HG03045 (cell line): ENCODE measurements at regions not wholly inside any gene's neighbourhood (a gene's known extent, or its start where the extent isn't known, plus 50 kb on each side); places are given as distances from the start of the nearest gene placed in this dataset.
A peak's percentile ranks its signal among the peaks of the same experiment; 100 is the strongest.

ENCODE experiments used
- ATAC-seq: cut with Tn5 transposase; IDR thresholded peaks from one replicate; pipeline ENCODE4 v1.9.1; 2021; ENCODE audit warnings: mild to moderate bottlenecking, moderate library complexity; ENCODE audit not compliant: unreplicated experiment

DNA sequence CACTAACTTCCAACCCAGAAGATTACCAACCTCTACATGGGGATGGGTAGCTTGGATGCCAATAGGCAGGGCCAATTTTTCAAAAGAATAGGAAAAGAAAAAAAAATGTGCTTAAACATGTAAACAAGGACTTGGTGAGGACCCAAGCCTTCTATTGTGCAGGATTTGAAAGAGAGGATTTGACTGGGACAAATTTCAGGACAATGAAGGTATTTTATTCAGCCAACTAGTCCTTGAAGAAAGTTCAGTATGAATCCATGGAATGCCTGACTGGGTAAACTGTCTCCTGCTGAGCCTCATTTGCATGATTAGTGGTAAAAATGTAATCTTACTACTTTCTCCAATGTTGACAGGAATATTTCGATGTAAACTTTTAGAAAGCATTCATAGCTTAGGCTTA, 192.5 kb upstream of the RORB start:
- no peak for ATAC-seq

DNA sequence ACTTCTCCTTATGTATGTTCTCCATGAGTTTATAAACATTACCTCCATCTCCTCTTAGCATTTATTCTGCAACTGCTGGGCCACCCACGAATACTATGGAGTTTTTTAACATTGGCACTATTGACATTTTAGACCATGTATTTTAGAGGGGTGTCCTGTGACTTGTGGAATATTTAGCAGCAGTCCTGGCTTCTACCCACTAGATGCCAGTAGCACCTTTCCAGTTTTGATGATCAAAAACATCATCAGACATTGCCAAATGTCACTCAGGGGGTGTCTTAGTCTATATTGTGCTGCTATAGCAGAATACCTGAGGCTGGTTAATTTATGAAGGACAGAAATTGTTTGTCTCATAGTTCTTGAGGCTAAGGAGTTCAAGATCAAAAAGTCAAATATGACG, 187.5 kb upstream of the RORB start:
- ATAC-seq: no peak

DNA sequence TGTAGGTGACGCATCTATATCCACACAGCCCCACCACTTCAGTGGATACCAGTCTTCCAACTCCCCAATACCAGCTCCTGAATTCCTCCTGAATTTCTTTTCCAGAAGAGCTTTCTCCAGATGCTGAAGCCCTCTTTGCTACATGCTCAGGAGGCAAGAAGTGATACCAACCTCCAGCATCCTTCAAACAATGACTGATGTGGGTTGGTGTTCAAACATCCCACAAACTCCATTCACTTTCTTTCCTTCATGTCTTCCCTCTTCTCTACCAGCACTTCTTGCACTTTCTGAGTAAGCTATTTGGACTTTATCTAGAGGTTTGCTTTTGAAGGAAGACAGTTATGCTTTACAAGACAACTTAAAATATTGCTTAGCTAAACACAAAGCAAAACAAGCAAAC, 179.9 kb upstream of the RORB start:
- ATAC-seq: no peak

DNA sequence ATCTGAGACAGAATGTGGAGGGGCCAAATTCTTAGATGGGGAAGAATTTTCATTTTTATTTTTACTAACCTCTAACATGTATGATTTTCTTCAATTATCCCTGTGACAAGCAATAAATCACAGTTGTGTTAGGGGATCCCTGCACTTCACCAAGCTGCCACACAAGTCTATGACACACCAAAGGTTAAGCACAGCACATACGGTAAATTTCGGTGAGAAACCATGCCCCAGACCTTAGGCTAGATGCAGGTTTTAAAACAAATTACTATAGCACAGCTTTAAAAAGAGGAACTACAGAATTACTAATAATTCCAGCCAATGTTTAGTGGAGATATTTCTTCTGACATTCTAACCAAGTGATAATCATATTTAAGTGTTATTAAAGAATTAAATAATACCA, 175.7 kb upstream of the RORB start:
- ATAC-seq: no peak

DNA sequence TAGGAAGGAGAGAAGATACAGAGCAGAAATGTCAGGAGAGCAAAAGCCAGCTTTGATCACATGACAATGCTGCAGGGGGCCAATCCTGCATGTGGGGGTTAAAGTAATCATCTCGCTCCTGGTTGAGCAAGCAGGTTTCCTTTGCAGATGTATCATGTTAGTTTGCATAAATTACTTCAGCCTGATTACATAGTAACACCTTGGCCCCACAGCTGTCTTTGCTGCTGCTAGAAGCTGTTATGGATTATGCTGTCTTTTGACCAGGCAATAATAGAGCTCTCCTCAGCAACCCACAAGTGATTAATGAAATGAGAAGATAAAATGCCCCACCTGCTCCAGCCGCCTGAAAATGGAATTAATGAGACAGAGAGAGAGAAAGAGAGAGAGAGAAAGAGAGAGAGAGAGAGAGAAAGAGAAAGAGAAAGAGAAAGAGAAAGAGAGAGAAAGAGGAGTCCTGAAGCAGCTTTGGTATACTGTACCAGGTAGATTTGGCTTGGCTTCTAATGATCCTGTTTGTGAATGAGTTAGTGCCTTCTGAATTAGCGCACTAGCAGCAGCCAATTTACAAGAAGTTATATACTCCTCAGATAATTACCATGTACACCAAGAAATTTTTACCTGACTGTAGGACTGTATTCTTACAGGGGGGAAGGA, 174.3 kb upstream of the RORB start:
- ATAC-seq: no peak

DNA sequence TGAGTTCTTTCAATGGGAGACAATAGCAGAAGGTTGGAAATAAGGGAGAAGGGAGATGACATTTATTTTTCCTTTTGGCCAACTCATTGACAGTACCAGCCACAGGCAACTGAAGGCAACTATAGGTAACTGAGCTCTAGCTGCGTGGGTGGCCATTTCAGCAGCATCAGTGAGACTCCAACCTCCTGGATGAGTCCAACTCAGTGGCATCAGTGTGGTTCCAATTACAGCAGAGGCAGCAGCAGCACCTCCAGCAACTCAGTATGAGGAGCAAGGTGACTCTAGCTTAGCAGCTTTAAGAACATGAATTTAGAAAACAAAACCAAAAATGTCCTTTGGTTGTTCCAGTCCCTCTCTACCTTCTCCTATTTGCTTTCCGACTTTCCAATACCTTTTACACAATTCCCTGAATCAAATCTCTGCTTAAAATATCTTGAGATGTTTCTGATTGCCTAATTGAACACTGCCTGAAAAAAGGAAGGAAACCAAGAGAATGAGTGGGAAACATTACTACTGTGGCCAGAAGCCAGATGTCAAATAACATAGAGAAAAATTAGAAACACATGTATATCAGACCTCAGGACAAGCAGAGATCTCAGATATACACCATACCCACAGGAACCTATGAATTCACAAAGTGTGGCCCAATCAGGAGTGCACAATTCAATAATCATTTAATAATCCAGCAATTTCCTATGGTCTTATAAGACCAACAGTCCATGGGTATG, 166.5 kb upstream of the RORB start:
- ATAC-seq: no peak

DNA sequence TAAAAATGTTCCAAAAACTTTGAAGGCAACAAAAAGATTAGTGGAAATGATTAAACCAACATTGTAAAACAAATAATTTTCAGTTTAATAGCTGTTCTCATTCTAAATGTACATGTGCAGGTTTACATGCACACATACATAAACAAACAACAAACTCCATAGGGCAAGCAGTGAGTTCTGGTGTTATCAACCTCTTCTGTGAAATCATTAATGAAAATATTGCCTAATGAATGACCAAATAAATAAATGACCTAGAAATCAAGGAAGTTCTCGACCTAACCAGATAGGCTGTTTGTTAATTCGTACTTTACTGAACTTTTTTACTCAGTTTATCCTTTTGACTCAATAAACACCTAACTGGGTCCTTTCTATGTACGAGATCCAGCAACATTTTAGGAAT, 165.5 kb upstream of the RORB start:
- ATAC-seq: no peak

DNA sequence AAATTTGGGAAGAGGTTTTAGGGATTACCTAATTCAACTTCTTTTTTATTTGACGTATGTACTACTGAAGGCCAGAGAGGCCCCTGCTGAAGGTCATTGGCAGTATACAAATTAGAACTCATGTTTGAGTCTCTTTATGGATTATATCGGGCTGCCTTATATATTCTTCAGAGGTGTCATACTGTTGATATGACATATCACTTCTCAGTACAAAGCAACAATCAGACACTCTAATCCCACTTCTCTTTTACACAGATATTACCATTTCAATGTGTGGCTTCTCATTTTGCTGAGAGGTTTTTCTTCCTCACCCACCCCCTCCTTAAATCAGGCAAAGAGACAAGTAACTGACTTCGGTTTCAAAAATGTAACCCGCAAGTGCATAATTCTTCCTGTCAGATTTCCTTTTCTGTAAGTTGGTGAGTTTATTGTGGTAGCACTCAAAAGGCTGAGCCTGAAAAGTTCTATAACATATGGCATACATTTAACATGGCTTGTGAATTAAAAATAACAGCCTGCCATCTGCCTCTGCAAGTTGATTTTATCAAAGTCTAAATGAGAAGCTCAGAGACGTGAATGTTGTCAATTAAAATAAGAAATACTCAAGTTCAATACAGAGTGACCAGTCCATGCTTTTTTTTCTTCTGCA, 163.6 kb upstream of the RORB start:
- no peak for ATAC-seq

DNA sequence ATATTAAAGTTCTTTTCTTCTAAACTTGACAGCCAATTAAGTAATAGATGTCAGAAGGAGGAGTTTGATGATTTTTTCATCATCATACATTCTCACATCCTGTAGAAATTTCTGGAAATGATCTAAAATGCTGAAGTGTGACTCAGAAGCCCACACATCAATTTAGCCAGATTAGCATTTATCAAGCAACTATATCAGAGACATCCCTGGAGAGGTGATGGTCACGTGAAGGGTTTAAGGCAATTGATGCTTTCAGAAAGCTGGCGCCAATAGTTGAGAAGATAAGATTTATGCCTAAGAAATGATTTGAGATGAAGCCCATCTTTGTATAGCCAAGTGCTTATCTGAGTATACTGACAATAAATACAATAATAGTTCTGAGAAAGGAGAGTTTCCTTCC, 162.9 kb upstream of the RORB start:
- no peak for ATAC-seq

DNA sequence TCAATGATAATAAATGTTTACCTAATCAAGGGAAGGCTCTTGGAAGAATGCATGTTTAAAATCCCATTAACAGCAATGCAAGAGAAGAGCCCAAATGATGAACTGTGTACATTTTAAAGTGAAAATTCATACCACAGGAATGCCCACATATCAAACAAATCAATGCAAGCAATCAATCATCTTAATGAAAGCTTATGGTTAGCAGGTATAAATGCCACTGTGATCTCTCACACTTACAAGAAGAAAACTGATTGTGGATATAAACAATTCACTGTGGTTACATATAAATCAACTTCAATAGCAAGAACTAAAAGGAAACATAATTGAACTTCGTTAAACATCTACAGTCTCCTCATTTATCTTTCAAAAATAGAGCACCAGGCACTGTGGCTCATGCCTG, 161.0 kb upstream of the RORB start:
- ATAC-seq: no peak

DNA sequence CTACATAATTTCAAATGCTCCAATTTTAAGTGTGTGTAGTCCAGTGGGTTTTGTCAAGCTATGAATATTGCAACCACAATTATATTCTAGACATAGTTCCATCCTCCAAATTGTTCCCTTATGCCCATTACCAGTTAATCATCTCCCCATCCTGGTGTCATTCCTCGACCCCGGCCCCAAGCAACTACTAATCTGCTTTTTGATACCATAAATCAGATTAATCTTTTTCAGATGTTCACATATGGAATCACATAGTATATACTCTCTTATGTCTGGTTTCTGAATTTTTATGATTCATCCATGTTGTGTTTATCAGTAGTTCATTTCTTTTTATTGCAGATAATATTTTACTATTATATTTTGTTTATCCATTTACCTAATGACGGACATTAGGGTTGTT, 148.4 kb upstream of the RORB start:
- ATAC-seq: no peak

DNA sequence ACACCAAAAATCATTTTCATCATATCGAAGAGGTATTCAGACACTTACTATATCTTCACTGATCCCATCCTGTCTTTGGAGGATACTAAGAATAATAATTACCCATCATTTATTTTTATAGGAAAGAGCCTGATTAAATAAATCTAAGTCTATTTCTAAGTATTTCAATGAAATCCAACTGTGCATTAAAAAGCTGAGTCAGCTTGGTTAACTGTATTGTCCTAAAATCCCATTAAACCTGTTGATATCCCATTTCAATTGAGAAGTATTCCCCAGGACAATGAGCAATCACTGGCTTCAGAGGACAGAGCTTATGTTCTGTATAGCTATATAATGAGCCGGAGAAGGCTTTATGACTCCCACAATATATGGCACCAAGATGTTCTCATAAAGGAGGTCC, 142.0 kb upstream of the RORB start:
- no peak for ATAC-seq

DNA sequence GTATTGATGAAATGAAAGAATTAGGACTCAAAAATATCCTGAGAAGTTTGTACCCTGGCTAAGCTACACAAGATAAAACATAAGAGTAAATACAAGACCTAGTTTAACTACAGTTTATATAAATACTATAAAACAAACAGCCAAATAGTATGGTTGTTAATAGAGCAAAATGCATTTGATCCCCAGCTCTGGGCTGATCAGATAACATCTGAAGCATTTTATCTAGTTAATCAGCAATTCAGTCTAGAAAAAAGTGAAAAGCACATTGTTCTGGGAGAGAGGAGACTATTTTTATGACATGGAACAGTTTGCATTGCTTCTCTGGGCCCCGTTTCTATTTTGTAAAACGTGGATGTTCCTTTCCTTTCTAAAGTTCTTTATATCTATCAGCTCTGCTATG, 139.6 kb upstream of the RORB start:
- no peak for ATAC-seq

DNA sequence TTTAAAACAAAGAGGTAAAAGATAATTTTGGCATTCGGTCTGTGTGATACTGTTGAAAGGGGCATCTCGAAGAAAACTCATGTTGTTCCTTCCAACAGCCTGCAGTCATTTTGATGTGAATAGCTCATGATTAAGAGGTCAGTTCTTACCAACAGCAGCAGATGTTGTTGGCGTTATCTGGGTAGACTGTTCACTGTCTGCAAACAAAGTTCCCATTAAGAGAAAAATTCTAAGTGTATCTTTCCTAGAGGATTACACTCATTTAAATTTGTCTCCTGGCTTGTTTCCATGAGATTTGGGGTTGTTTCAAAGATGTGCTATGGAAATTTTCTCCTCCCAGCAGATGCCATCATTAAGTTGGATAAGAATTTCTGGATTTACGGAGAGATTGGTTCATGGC, 138.2 kb upstream of the RORB start:
- no peak for ATAC-seq

DNA sequence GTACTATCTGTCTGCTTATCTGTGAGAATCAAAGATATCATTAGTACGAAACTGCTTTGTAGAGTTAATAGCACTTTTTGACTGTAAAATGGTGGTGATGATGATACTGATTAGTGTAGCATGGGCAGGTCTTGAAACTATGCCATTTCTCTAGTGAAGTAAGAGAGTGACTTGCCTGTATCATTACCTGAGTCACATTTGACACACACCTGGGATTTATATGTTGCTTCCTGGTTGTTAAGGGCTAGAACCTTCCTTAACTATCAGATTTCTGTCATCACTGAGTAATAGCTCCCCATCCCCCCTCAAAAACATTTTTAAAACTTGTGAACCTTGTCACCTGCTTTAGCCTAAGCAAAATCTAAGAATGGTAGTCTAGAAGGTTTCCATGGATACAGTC, 135.6 kb upstream of the RORB start:
- no peak for ATAC-seq

DNA sequence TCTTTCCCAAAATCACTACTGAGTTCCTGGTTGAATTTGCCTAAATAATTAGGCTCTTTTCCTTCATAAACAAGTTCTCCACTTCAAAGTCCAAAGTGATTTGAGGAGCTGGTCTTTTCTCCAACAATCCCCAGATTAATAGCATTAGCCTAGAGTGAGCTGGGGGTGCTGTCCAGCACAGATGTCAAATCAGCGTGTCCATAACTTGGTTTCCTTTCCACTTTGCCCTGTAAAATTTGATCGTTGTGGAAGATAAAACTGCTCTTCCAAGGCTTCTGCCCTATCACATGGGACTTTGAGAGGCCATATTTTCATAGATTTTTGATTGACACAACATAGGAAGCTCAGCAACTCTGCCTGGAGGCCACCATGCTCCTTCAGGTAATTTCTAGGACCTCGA, 134.7 kb upstream of the RORB start:
- no peak for ATAC-seq

DNA sequence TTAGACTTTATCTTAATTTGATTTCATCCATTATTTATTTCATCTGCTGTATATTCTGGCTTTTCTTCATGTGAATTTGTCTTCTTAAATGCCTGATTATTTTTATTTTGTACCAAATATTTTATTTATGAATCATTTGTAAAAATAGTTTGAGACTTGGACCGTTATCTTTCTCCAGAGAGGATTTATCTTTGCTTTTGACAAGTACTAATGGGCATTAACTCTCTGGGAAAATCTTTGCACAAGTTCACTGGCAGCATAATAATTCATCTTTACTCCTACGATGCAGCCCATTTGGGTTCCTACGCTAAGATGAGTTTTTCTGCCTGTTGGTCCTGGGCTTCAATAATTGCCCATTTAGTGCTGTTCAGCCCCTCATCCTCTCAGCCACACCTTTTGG, 131.0 kb upstream of the RORB start:
- no peak for ATAC-seq

DNA sequence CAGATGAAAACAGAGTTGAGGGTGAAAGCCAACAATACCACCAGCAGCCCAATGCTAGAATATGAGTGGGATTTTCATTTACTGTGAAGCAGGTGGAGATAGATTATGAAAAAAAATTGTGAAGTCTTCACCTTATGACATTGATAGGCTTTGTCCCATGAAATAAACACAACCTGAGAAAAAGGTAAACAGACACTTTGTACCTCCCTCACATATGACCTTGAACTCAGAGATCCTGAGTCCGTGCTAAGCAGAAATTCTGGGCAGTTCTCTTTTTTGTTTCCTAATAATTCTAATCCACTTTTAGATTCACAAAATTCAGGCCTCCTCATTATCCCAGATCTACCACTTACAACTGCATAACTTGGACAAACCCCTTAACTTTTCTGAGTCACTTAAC, 127.3 kb upstream of the RORB start:
- ATAC-seq: no peak

DNA sequence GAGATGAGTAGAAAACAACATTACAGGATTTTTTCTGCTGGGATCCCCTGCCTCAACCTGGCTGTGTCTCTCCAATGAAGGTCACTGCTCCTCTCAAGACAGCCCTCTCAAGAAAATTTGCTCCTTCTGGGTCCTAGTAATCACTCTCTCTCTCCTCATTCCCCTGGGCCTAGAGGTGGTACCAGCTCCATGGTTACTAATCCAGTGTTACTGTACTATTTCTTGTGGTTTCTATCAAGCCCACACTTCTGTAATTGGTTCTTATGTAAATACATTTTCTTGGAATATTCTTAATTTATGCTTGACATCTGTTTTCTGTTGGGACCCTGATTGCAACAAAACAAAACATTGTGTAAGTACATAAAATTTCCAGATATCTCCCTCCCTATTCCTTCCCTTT, 123.8 kb upstream of the RORB start:
- ATAC-seq: no peak

DNA sequence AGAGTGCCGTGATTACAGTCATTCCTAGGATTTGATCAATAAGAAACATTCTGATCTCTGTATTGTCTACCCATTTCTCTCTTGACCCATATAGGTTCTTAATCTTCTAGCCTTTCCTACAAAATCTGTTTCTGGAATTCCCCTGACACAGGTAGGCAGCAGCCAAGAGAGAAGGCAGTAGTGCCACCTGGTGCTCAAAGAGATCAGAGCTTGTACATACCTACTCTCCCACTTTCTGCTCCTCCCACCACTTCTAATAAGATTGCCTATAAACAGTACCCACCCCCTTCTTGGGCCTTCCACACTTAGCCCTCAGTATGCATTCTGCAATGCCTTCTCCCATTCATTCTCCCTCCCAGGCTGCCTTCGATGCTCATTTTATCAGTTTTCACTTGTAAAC, 117.4 kb upstream of the RORB start:
- ATAC-seq: peak; percentile 47

DNA sequence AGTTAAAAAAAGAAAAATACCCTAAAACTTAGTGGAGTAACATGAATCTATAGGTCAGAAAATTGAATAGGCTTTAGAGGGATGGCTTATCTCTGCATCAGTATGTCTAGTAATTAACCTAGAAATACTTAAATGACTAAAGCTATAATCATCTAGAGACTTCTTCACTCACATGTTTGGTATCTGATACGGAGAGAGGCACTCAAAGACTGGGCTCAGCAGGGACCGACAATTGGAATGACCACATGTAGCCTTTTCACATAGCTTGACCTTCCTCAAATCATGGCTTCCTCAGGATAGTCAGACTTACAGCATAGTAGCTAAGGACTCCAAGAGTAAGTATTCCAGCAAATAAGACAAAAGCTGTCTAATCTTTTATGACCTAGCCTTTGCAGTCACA, 105.3 kb upstream of the RORB start:
- no peak for ATAC-seq

DNA sequence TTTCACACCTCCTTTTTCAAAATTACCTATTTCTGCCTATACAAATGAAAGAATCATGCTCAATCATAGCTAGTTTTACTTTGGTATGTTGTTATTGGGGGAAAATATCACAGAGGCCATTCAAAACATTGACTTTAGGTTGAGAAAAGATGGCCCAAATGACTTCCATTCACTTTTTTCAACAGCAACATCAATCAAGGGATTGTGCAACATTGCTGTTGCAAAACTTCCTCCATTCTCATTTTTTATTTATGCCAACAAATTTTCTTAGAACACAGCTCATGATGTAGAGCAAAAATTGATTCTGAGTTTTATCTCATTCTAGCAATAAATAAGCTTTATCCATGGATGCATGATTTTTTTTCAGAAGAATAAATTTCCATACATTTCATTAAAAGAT, 93.6 kb upstream of the RORB start:
- ATAC-seq: no peak

DNA sequence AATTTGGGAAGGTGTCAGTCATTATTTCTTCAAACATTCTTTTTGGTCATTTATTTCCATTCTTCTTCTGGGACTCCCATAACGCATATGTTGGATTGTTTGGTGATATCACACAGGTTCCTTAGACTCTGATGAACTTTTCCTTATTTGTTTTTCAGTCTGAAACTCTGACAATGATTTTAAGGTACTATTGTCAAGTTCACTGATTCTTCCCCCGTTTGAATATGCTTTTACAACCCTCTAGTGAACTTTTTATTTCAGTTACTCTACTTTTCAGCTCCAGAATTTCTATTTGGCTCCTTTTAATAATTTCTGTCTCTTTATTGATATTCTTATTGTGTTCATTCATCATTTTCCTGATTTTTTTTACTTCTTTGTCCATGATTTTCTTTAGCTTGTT, 92.5 kb upstream of the RORB start:
- no peak for ATAC-seq
